Panc1 (cell line): ENCODE measurements at regions not wholly inside any gene's neighbourhood (a gene's known extent, or its start where the extent isn't known, plus 50 kb on each side); places are given as distances from the start of the nearest gene placed in this dataset.

Source experiments
- ATAC-seq: fragments of 200-7000 bp; cut with Tn5 transposase; 2 replicates; pipeline ENCODE4 v1.9.1; 2020; ENCODE audit warnings: mild to moderate bottlenecking, moderate library complexity
- BruUV-seq: library from RNA; stranded (reverse); fragments of 400-500 nt; replicated peaks from 2 replicates; lab custom pipeline; 2021; lab: Mats Ljungman, UMichigan
- CTCF ChIA-PET: fragments of 300-600 bp; sonication (Branson Sonifier 250); formaldehyde crosslinking; loops from one replicate; lab custom pipeline; 2022; ENCODE audit warnings: antibody characterized with exemption; lab: Charles Lee
- POLR2A ChIA-PET: fragments of 300-600 bp; sonication (Branson Sonifier 250); formaldehyde crosslinking; loops from one replicate; lab custom pipeline; 2022; ENCODE audit warnings: antibody characterized with exemption; lab: Charles Lee
- DNase-seq: peaks from one replicate; pipeline ENCODE4 v3.0.0-alpha.2; 2010; ENCODE audit warnings: low read depth, low spot score
- H3K27ac ChIP-seq: 2 replicates; pipeline ENCODE4 v1.5.1; 2011; ENCODE audit warnings: mild to moderate bottlenecking, low read length, inconsistent platforms
- H3K27me3 ChIP-seq: fragments of 200-500 bp; sonication (Bioruptor generic); 2 replicates; pipeline ENCODE4 v1.6.0; 2014; ENCODE audit warnings: low read length, inconsistent platforms; ENCODE audit not compliant: control insufficient read depth, insufficient read depth
- H3K36me3 ChIP-seq: fragments of 200-500 bp; sonication (Bioruptor generic); 2 replicates; pipeline ENCODE4 v1.5.1; 2014; ENCODE audit warnings: inconsistent platforms, mild to moderate bottlenecking, low read length, moderate library complexity; ENCODE audit not compliant: control insufficient read depth, insufficient read depth
- H3K4me1 ChIP-seq: 2 replicates; pipeline ENCODE4 v1.5.1; 2011; ENCODE audit warnings: inconsistent platforms, mild to moderate bottlenecking, low read length, moderate library complexity; ENCODE audit not compliant: control insufficient read depth, insufficient read depth
- H3K4me3 ChIP-seq, 2 experiments: 2 replicates each; pipeline ENCODE4 v1.5.1; 2011 to 2012; ENCODE audit warnings: low read depth in 2 of 2, low read length in 2 of 2, mild to moderate bottlenecking in 2 of 2, inconsistent platforms in 1 of 2, moderate library complexity in 1 of 2
- H3K9me3 ChIP-seq: fragments of 200-500 bp; sonication (Bioruptor generic); 2 replicates; pipeline ENCODE4 v1.5.1; 2014; ENCODE audit warnings: low read depth, mild to moderate bottlenecking, inconsistent platforms, low read length, moderate library complexity; ENCODE audit not compliant: control insufficient read depth, insufficient read depth
- POLR2AphosphoS5 ChIP-seq: IDR thresholded peaks from 2 replicates; pipeline ENCODE4 v1.6.1; 2012; ENCODE audit warnings: mild to moderate bottlenecking, low read depth, low read length, moderate library complexity
- SIN3A ChIP-seq: IDR thresholded peaks from 2 replicates; pipeline ENCODE4 v1.6.1; 2012; ENCODE audit warnings: low read depth, mild to moderate bottlenecking, low read length, moderate library complexity, borderline replicate concordance; ENCODE audit not compliant: insufficient read depth
- TCF7L2 ChIP-seq: IDR thresholded peaks from 2 replicates; pipeline ENCODE4 v1.6.1; 2011; ENCODE audit warnings: mild to moderate bottlenecking, low read depth, low read length, inconsistent platforms
- in situ Hi-C: cut with HindIII; loops from 2 replicates; pipeline ENCODE4 v1.10.0; 2016; ENCODE audit warnings: low sequenced_read_pairs, low pct_unique_long_range_greater_than_20kb
- intact Hi-C: fragments of 100-400 bp; cut with micrococcal nuclease; formaldehyde crosslinking; loops from one replicate; pipeline ENCODE4 v1.10.0; 2022; ENCODE audit not compliant: unreplicated experiment
- TF ChIP-seq, protein P1 (sequence below): fragments of 450-650 bp; IDR thresholded peaks from 2 replicates; pipeline ENCODE4 v1.5.1; 2017; ENCODE audit warnings: mild to moderate bottlenecking
- TF ChIP-seq, protein P2 (sequence below), 2 experiments: IDR thresholded peaks; 2 replicates each; pipeline ENCODE4 v1.6.1; 2011 to 2012; ENCODE audit warnings: low read depth in 2 of 2, control low read depth in 1 of 2, low read length in 1 of 2, mild to moderate bottlenecking in 1 of 2, moderate library complexity in 1 of 2; ENCODE audit not compliant: insufficient read depth in 1 of 2

GRCh38 chr3:31077826-31078225 lies 183.4 kb upstream of the GADL1 start:
- H3K4me3 ChIP-seq, result no peak overlapping the region
- no peaks in the 10 kb centered on the region for H3K9me3 ChIP-seq
- no TSS peak for BruUV-seq
- H3K36me3 ChIP-seq, result no peaks in the 10 kb centered on the region
- ATAC-seq (no peak), DNase-seq (no peak)
- H3K27me3 ChIP-seq, result no peaks in the 10 kb centered on the region
- intact Hi-C loops, result no loop called here
- TF ChIP-seq POLR2AphosphoS5 (no peak), SIN3A (no peak), TCF7L2 (no peak)
- TF ChIP-seq, protein P1, sequence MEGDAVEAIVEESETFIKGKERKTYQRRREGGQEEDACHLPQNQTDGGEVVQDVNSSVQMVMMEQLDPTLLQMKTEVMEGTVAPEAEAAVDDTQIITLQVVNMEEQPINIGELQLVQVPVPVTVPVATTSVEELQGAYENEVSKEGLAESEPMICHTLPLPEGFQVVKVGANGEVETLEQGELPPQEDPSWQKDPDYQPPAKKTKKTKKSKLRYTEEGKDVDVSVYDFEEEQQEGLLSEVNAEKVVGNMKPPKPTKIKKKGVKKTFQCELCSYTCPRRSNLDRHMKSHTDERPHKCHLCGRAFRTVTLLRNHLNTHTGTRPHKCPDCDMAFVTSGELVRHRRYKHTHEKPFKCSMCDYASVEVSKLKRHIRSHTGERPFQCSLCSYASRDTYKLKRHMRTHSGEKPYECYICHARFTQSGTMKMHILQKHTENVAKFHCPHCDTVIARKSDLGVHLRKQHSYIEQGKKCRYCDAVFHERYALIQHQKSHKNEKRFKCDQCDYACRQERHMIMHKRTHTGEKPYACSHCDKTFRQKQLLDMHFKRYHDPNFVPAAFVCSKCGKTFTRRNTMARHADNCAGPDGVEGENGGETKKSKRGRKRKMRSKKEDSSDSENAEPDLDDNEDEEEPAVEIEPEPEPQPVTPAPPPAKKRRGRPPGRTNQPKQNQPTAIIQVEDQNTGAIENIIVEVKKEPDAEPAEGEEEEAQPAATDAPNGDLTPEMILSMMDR, result no peak
- TF ChIP-seq, protein P2, sequence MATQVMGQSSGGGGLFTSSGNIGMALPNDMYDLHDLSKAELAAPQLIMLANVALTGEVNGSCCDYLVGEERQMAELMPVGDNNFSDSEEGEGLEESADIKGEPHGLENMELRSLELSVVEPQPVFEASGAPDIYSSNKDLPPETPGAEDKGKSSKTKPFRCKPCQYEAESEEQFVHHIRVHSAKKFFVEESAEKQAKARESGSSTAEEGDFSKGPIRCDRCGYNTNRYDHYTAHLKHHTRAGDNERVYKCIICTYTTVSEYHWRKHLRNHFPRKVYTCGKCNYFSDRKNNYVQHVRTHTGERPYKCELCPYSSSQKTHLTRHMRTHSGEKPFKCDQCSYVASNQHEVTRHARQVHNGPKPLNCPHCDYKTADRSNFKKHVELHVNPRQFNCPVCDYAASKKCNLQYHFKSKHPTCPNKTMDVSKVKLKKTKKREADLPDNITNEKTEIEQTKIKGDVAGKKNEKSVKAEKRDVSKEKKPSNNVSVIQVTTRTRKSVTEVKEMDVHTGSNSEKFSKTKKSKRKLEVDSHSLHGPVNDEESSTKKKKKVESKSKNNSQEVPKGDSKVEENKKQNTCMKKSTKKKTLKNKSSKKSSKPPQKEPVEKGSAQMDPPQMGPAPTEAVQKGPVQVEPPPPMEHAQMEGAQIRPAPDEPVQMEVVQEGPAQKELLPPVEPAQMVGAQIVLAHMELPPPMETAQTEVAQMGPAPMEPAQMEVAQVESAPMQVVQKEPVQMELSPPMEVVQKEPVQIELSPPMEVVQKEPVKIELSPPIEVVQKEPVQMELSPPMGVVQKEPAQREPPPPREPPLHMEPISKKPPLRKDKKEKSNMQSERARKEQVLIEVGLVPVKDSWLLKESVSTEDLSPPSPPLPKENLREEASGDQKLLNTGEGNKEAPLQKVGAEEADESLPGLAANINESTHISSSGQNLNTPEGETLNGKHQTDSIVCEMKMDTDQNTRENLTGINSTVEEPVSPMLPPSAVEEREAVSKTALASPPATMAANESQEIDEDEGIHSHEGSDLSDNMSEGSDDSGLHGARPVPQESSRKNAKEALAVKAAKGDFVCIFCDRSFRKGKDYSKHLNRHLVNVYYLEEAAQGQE (IDR thresholded peaks at IDR 0.05; ENCODE audit: insufficient read depth in 1 of 2, low read depth in 2 of 2, low read length in 1 of 2), result no peak
- no peaks in the 10 kb centered on the region for H3K4me1 ChIP-seq
- in situ Hi-C loops, result no loop called here
- CTCF ChIA-PET, result no interaction called here
- POLR2A ChIA-PET, result no interaction called here
- H3K27ac ChIP-seq, result no peak overlapping the region

DNA sequence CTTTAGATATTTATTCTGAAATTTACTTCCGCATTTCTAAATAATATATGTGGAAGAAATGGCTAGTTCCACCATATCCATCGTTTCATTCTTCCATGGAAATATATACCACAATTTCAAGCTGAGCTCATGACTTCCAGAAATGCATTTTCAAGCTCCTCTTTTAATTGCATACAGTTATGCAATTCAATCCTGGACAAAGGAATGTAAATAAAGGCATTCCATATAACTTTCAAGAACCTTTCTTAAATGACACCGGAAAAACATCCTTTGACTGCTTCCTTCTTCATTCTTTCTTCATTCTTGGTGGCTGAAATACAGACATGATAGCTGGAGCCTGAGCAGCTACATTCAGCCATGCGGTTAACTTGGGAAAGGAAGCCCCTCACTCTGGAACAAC lies 185.2 kb upstream of the GADL1 start:
- no peaks in the 10 kb centered on the region for H3K27me3 ChIP-seq
- H3K4me1 ChIP-seq, result no peaks in the 10 kb centered on the region
- H3K9me3 ChIP-seq, result no peaks in the 10 kb centered on the region
- BruUV-seq, result no TSS peak
- POLR2A ChIA-PET, result no interaction called here
- H3K36me3 ChIP-seq, result no peaks in the 10 kb centered on the region
- DNase-seq (no peak), ATAC-seq (no peak)
- H3K4me3 ChIP-seq, result no peak overlapping the region
- TF ChIP-seq TCF7L2 (no peak), POLR2AphosphoS5 (no peak), SIN3A (no peak)
- TF ChIP-seq, protein P1, result no peak
- TF ChIP-seq, protein P2 (IDR thresholded peaks at IDR 0.05; ENCODE audit: insufficient read depth in 1 of 2, low read depth in 2 of 2, low read length in 1 of 2), result no peak
- in situ Hi-C loops, result no loop called here
- CTCF ChIA-PET, result no interaction called here
- intact Hi-C loops, result no loop called here
- H3K27ac ChIP-seq, result no peak overlapping the region
